Neural crest cell (in vitro differentiated cells): ENCODE measurements at regions not wholly inside any gene's neighbourhood (a gene's known extent, or its start where the extent isn't known, plus 50 kb on each side); places are given as distances from the start of the nearest gene placed in this dataset.

Experiments used
- DNase-seq: peaks from one replicate; pipeline ENCODE4 v3.0.0; 2021; ENCODE audit warnings: low read depth, mixed read lengths, low spot score
- H3K27ac Mint-ChIP-seq: one replicate; pipeline ENCODE4 v1.8.0; 2021; ENCODE audit warnings: mild to moderate bottlenecking, mixed read lengths; ENCODE audit not compliant: unreplicated experiment
- H3K27me3 Mint-ChIP-seq: 2 replicates; pipeline ENCODE4 v1.8.0; 2021; ENCODE audit warnings: low read depth, mild to moderate bottlenecking, mixed read lengths
- H3K36me3 Mint-ChIP-seq: 2 replicates; pipeline ENCODE4 v1.8.0; 2021; ENCODE audit warnings: low read depth, mild to moderate bottlenecking, mixed read lengths
- H3K4me1 Mint-ChIP-seq: 2 replicates; pipeline ENCODE4 v1.8.0; 2021; ENCODE audit warnings: mixed read lengths
- H3K4me3 Mint-ChIP-seq: one replicate; pipeline ENCODE4 v1.8.0; 2021; ENCODE audit warnings: mild to moderate bottlenecking, mixed read lengths
- H3K9me3 Mint-ChIP-seq: 2 replicates; pipeline ENCODE4 v1.8.0; 2021; ENCODE audit warnings: mixed read lengths
- CTCF ChIP-seq: fragments of 200-600 bp; sonication (generic); conservative IDR thresholded peaks from 2 replicates; pipeline ENCODE4 v1.5.0; 2021; ENCODE audit warnings: antibody characterized with exemption, mild to moderate bottlenecking

GRCh38 chr12:98243190-98243589, 272.2 kb upstream of the TMPO start:
- no peak overlapping the region for H3K4me3 Mint-ChIP-seq
- no peak overlapping the region for H3K27ac Mint-ChIP-seq
- H3K27me3 Mint-ChIP-seq: no peaks in the 10 kb centered on the region
- TF ChIP-seq CTCF: no peak
- no peaks in the 10 kb centered on the region for H3K9me3 Mint-ChIP-seq
- no peak for DNase-seq
- H3K4me1 Mint-ChIP-seq: peaks cover 10% of the 10 kb centered on the region
- no peaks in the 10 kb centered on the region for H3K36me3 Mint-ChIP-seq

- Mint-ChIP-seq H3K4me3 (no peak overlapping the region), H3K27me3 (no peaks in the 10 kb centered on the region), H3K9me3 (no peaks in the 10 kb centered on the region), H3K27ac (no peak overlapping the region), H3K4me1 (peaks cover 10% of the 10 kb centered on the region), H3K36me3 (no peaks in the 10 kb centered on the region)
- no peak for TF ChIP-seq CTCF
- no peak for DNase-seq
Measured at GRCh38 chr12:98244136-98244535, 271.3 kb upstream of the TMPO start.

GRCh38 chr12:98253207-98254037, 262.0 kb upstream of the TMPO start:
- Mint-ChIP-seq H3K9me3 (peaks cover 6% of the 10 kb centered on the region), H3K4me1 (no peaks in the 10 kb centered on the region), H3K27me3 (no peaks in the 10 kb centered on the region), H3K27ac (no peak overlapping the region), H3K4me3 (no peak overlapping the region), H3K36me3 (no peaks in the 10 kb centered on the region)
- no peak for TF ChIP-seq CTCF
- DNase-seq: no peak

GRCh38 chr12:98256830-98257229, 258.6 kb upstream of the TMPO start:
- H3K27ac Mint-ChIP-seq: no peak overlapping the region
- no peak overlapping the region for H3K4me3 Mint-ChIP-seq
- no peak for DNase-seq
- H3K36me3 Mint-ChIP-seq: no peaks in the 10 kb centered on the region
- peaks cover 3% of the 10 kb centered on the region for H3K9me3 Mint-ChIP-seq
- H3K27me3 Mint-ChIP-seq: no peaks in the 10 kb centered on the region
- H3K4me1 Mint-ChIP-seq: no peaks in the 10 kb centered on the region
- TF ChIP-seq CTCF: no peak

GRCh38 chr12:98259693-98260092, 255.7 kb upstream of the TMPO start:
- Mint-ChIP-seq H3K27me3 (no peaks in the 10 kb centered on the region), H3K4me3 (no peak overlapping the region), H3K9me3 (peaks cover 3% of the 10 kb centered on the region), H3K27ac (no peak overlapping the region), H3K4me1 (peaks cover 12% of the 10 kb centered on the region), H3K36me3 (no peaks in the 10 kb centered on the region)
- no peak for TF ChIP-seq CTCF
- no peak for DNase-seq
